Peyer's patch (tissue), 4 donors: ENCODE measurements at regions not wholly inside any gene's neighbourhood (a gene's known extent, or its start where the extent isn't known, plus 50 kb on each side); places are given as distances from the start of the nearest gene placed in this dataset.

Experiments used
- CTCF ChIP-seq, 6 experiments: fragments of 450-650 bp in 4 of 6; fragments of 200-600 bp in 2 of 6; sonication (generic) in 1 of 6; IDR thresholded peaks; one replicate each; pipeline ENCODE4 v1.5.1; 2017 to 2019; ENCODE audit warnings: antibody characterized with exemption in 6 of 6, mild to moderate bottlenecking in 3 of 6, moderate library complexity in 1 of 6
- POLR2A ChIP-seq, 2 donors: fragments of 450-650 bp; IDR thresholded peaks; one replicate each; pipeline ENCODE4 v1.5.1; 2017; ENCODE audit warnings: antibody characterized with exemption in 2 of 2, mild to moderate bottlenecking in 2 of 2, moderate library complexity in 2 of 2

DNA sequence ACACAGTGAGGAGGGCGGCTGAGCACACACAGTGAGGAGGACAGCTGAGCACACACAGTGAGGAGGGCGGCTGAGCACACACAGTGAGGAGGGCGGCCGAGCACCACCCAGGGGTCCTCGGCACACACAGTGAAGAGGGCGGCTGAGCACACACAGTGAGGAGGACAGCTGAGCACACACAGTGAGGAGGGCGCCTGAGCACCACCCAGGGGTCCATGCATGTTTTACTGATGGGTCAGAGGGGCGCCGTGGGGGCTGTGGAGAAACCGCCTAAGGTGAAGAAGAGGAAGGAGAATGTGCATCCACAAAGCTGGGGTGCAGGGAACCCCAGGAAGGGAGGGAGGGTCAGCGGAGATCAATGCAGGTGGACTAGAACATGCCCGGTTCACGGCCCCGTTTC, 461.8 kb downstream of the BRD1 start:
- TF ChIP-seq CTCF (IDR thresholded peaks at IDR 0.05) (no peak), POLR2A (IDR thresholded peaks at IDR 0.05) (no peak)
